Naive B cell (primary cell): ENCODE measurements at regions not wholly inside any gene's neighbourhood (a gene's known extent, or its start where the extent isn't known, plus 50 kb on each side); places are given as distances from the start of the nearest gene placed in this dataset.

Source experiments
- ATAC-seq, 2 donors: fragments of 150-1000 bp; cut with Tn5 transposase; 2 replicates each; pipeline ENCODE4 v1.10.0; 2021; ENCODE audit warnings: low read depth in 2 of 2, mild to moderate bottlenecking in 2 of 2, moderate library complexity in 2 of 2
- DNase-seq: peaks from one replicate; pipeline ENCODE4 v3.0.0; 2022
- H3K27ac Mint-ChIP-seq, 6 donors: one replicate each; pipeline ENCODE4 v1.8.0; 2020 to 2022; ENCODE audit warnings: mild to moderate bottlenecking in 6 of 6, mixed read lengths in 6 of 6, moderate library complexity in 5 of 6, inconsistent platforms in 2 of 6
- H3K27me3 Mint-ChIP-seq, 3 donors: one replicate each; pipeline ENCODE4 v1.8.0; 2021 to 2022; ENCODE audit warnings: mixed read lengths in 3 of 3, mild to moderate bottlenecking in 1 of 3
- H3K36me3 Mint-ChIP-seq, 2 donors: one replicate each; pipeline ENCODE4 v1.8.0; 2020 to 2022; ENCODE audit warnings: mixed read lengths in 2 of 2, inconsistent platforms in 1 of 2, mild to moderate bottlenecking in 1 of 2
- H3K4me1 Mint-ChIP-seq, 3 donors: one replicate each; pipeline ENCODE4 v1.8.0; 2020 to 2022; ENCODE audit warnings: mixed read lengths in 3 of 3, inconsistent platforms in 1 of 3, mild to moderate bottlenecking in 1 of 3, moderate library complexity in 1 of 3
- H3K4me3 Mint-ChIP-seq, 8 donors: one replicate each; pipeline ENCODE4 v1.8.0; 2020 to 2022; ENCODE audit warnings: mild to moderate bottlenecking in 8 of 8, mixed read lengths in 8 of 8, moderate library complexity in 8 of 8, inconsistent platforms in 2 of 8
- H3K9me3 Mint-ChIP-seq, 7 donors: one replicate each; pipeline ENCODE4 v1.8.0; 2020 to 2022; ENCODE audit warnings: mixed read lengths in 7 of 7, mild to moderate bottlenecking in 5 of 7, inconsistent platforms in 2 of 7, moderate library complexity in 1 of 7

GRCh38 chrX:94400488-94400887 is 726.5 kb downstream of the FAM133A start:
- H3K27ac Mint-ChIP-seq = no peak overlapping the region

GRCh38 chrX:94401426-94401825 is 727.4 kb downstream of the FAM133A start:
- Mint-ChIP-seq H3K4me1 (no peaks in the 10 kb centered on the region), H3K9me3 (peaks cover 0 to 8% (median 1%) of the 10 kb centered on the region in 7 donors), H3K4me3 (no peak overlapping the region), H3K27me3 (no peaks in the 10 kb centered on the region), H3K27ac (no peak overlapping the region), H3K36me3 (no peaks in the 10 kb centered on the region)
- DNase-seq (no peak), ATAC-seq (no peak)

More at GRCh38 chrX:94400488-94400887, 726.5 kb downstream of the FAM133A start:
- Mint-ChIP-seq H3K27me3 (no peaks in the 10 kb centered on the region), H3K36me3 (no peaks in the 10 kb centered on the region), H3K4me1 (no peaks in the 10 kb centered on the region), H3K9me3 (peaks cover 0 to 8% (median 1%) of the 10 kb centered on the region in 7 donors), H3K4me3 (no peak overlapping the region)
- DNase-seq (no peak), ATAC-seq (no peak)

GRCh38 chrX:94414746-94415145 is 740.7 kb downstream of the FAM133A start:
- DNase-seq (no peak), ATAC-seq (no peak)
- H3K36me3 Mint-ChIP-seq = no peaks in the 10 kb centered on the region
- H3K27me3 Mint-ChIP-seq = no peaks in the 10 kb centered on the region
- no peak overlapping the region for H3K27ac Mint-ChIP-seq
- H3K4me1 Mint-ChIP-seq = no peaks in the 10 kb centered on the region
- H3K9me3 Mint-ChIP-seq = peaks cover 0 to 6% (median 0%) of the 10 kb centered on the region in 7 donors
- H3K4me3 Mint-ChIP-seq = no peak overlapping the region

- ATAC-seq = no peak
These were observed 744.1 kb downstream of the FAM133A start for GRCh38 chrX:94418065-94418464.

GRCh38 chrX:94424456-94424855 is 750.5 kb downstream of the FAM133A start:
- no peak overlapping the region for H3K4me3 Mint-ChIP-seq
- DNase-seq (no peak), ATAC-seq (no peak)
- H3K4me1 Mint-ChIP-seq = no peaks in the 10 kb centered on the region
- no peaks in the 10 kb centered on the region for H3K27me3 Mint-ChIP-seq
- no peaks in the 10 kb centered on the region for H3K36me3 Mint-ChIP-seq
- peaks cover 0 to 10% (median 0%) of the 10 kb centered on the region in 7 donors for H3K9me3 Mint-ChIP-seq
- H3K27ac Mint-ChIP-seq = no peak overlapping the region

More at GRCh38 chrX:94418065-94418464, 744.1 kb downstream of the FAM133A start:
- Mint-ChIP-seq H3K27me3 (no peaks in the 10 kb centered on the region), H3K4me1 (no peaks in the 10 kb centered on the region), H3K9me3 (peaks cover 0 to 10% (median 0%) of the 10 kb centered on the region in 7 donors), H3K4me3 (no peak overlapping the region), H3K36me3 (no peaks in the 10 kb centered on the region), H3K27ac (no peak overlapping the region)
- DNase-seq = no peak

GRCh38 chrX:94430091-94430490 is 756.1 kb downstream of the FAM133A start:
- Mint-ChIP-seq H3K36me3 (no peaks in the 10 kb centered on the region), H3K27me3 (no peaks in the 10 kb centered on the region), H3K4me3 (no peak overlapping the region), H3K27ac (no peak overlapping the region), H3K9me3 (no peaks in the 10 kb centered on the region), H3K4me1 (no peaks in the 10 kb centered on the region)
- DNase-seq = no peak
- no peak for ATAC-seq

- H3K36me3 Mint-ChIP-seq = no peaks in the 10 kb centered on the region
- no peaks in the 10 kb centered on the region for H3K4me1 Mint-ChIP-seq
- DNase-seq = no peak
- H3K9me3 Mint-ChIP-seq = peaks cover 0 to 14% (median 4%) of the 10 kb centered on the region in 7 donors
- H3K27me3 Mint-ChIP-seq = no peaks in the 10 kb centered on the region
- no peak overlapping the region for H3K27ac Mint-ChIP-seq
- ATAC-seq = no peak
- no peak overlapping the region for H3K4me3 Mint-ChIP-seq
These were observed 761.8 kb downstream of the FAM133A start for GRCh38 chrX:94435799-94436198.

GRCh38 chrX:94454159-94454558 is 780.2 kb downstream of the FAM133A start:
- DNase-seq (no peak), ATAC-seq (no peak)
- H3K27me3 Mint-ChIP-seq = no peaks in the 10 kb centered on the region
- no peaks in the 10 kb centered on the region for H3K36me3 Mint-ChIP-seq
- H3K9me3 Mint-ChIP-seq = peaks cover 0 to 8% (median 0%) of the 10 kb centered on the region in 7 donors
- H3K4me3 Mint-ChIP-seq = no peak overlapping the region
- H3K27ac Mint-ChIP-seq = no peak overlapping the region
- H3K4me1 Mint-ChIP-seq = no peaks in the 10 kb centered on the region

- no peak for DNase-seq
- no peak overlapping the region for H3K27ac Mint-ChIP-seq
- no peaks in the 10 kb centered on the region for H3K36me3 Mint-ChIP-seq
- peaks cover 0 to 4% (median 0%) of the 10 kb centered on the region in 7 donors for H3K9me3 Mint-ChIP-seq
- H3K27me3 Mint-ChIP-seq = no peaks in the 10 kb centered on the region
- no peak for ATAC-seq
- no peak overlapping the region for H3K4me3 Mint-ChIP-seq
- H3K4me1 Mint-ChIP-seq = no peaks in the 10 kb centered on the region
These were observed 780.6 kb downstream of the FAM133A start for GRCh38 chrX:94454606-94455005.

- H3K4me1 Mint-ChIP-seq = no peaks in the 10 kb centered on the region
- ATAC-seq = no peak
- H3K27me3 Mint-ChIP-seq = no peaks in the 10 kb centered on the region
- peaks cover 0 to 1% (median 0%) of the 10 kb centered on the region in 7 donors for H3K9me3 Mint-ChIP-seq
- H3K4me3 Mint-ChIP-seq = no peak overlapping the region
- H3K27ac Mint-ChIP-seq = no peak overlapping the region
- no peak for DNase-seq
- no peaks in the 10 kb centered on the region for H3K36me3 Mint-ChIP-seq
These were observed 781.8 kb downstream of the FAM133A start for GRCh38 chrX:94455782-94456181.

GRCh38 chrX:94492541-94492940 is 818.5 kb downstream of the FAM133A start:
- no peak overlapping the region for H3K27ac Mint-ChIP-seq
- no peaks in the 10 kb centered on the region for H3K4me1 Mint-ChIP-seq
- H3K4me3 Mint-ChIP-seq = no peak overlapping the region
- H3K36me3 Mint-ChIP-seq = no peaks in the 10 kb centered on the region
- no peaks in the 10 kb centered on the region for H3K27me3 Mint-ChIP-seq
- DNase-seq (no peak), ATAC-seq (no peak)
- H3K9me3 Mint-ChIP-seq = peaks cover 0 to 21% (median 4%) of the 10 kb centered on the region in 7 donors

- no peak for DNase-seq
These were observed 819.4 kb downstream of the FAM133A start for GRCh38 chrX:94493405-94493804.

GRCh38 chrX:94511564-94511963 is 837.6 kb downstream of the FAM133A start:
- Mint-ChIP-seq H3K27me3 (no peaks in the 10 kb centered on the region), H3K4me1 (no peaks in the 10 kb centered on the region), H3K4me3 (no peak overlapping the region), H3K36me3 (no peaks in the 10 kb centered on the region), H3K27ac (no peak overlapping the region), H3K9me3 (peaks cover 0 to 5% (median 2%) of the 10 kb centered on the region in 7 donors)
- no peak for DNase-seq
- no peak for ATAC-seq

More at GRCh38 chrX:94493405-94493804, 819.4 kb downstream of the FAM133A start:
- peaks cover 0 to 21% (median 4%) of the 10 kb centered on the region in 7 donors for H3K9me3 Mint-ChIP-seq
- no peaks in the 10 kb centered on the region for H3K27me3 Mint-ChIP-seq
- ATAC-seq = no peak
- H3K27ac Mint-ChIP-seq = no peak overlapping the region
- H3K36me3 Mint-ChIP-seq = no peaks in the 10 kb centered on the region
- H3K4me3 Mint-ChIP-seq = no peak overlapping the region
- H3K4me1 Mint-ChIP-seq = no peaks in the 10 kb centered on the region

GRCh38 chrX:94515009-94515408 is 841.0 kb downstream of the FAM133A start:
- Mint-ChIP-seq H3K4me3 (no peak overlapping the region), H3K4me1 (no peaks in the 10 kb centered on the region), H3K27me3 (no peaks in the 10 kb centered on the region), H3K27ac (no peak overlapping the region), H3K36me3 (no peaks in the 10 kb centered on the region), H3K9me3 (peaks cover 0 to 10% (median 2%) of the 10 kb centered on the region in 7 donors)
- DNase-seq (no peak), ATAC-seq (no peak)

- Mint-ChIP-seq H3K27ac (no peak overlapping the region), H3K4me1 (no peaks in the 10 kb centered on the region), H3K27me3 (no peaks in the 10 kb centered on the region), H3K36me3 (no peaks in the 10 kb centered on the region), H3K9me3 (peaks cover 0 to 31% (median 17%) of the 10 kb centered on the region in 7 donors), H3K4me3 (no peak overlapping the region)
- ATAC-seq (no peak), DNase-seq (no peak)
These were observed 850.9 kb downstream of the FAM133A start for GRCh38 chrX:94524867-94525266.
